ENCODE measurements at regions not wholly inside any gene's neighbourhood (a gene's known extent, or its start where the extent isn't known, plus 50 kb on each side); places are given as distances from the start of the nearest gene placed in this dataset.

DNA sequence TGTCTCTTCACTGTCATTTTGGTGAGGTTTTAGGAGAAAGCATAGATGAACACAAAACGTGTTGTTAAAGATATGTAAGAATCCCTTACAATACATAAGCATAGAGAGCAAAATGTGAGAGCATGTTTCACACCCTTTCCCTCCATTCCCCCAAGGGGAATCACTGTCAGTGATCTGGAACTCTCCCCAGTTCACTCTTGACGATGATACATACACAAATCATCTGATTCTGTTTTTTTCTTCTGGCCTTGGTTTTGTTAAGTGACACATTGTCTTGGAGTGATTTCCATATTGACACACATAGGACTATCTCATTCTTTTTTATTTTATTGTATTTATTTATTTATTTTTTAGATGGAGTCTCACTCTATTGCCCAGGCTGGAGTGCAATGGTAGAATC, 53.7 kb upstream of the TANC1 start:
- WGBS: 82% methylated on average over 2 of the region's 2 CpGs
- H3K4me1 ChIP-seq (replicated peaks): no peaks in the 10 kb centered on the region
- H3K27me3 ChIP-seq (replicated peaks; ENCODE audit: insufficient read depth): no peaks in the 10 kb centered on the region
- DNase-seq (ENCODE audit: low spot score): no peak
- intact Hi-C loops (cut with DNase I): no loop called here
- no peak overlapping the region for H3K4me3 ChIP-seq
- H3K9me3 ChIP-seq: no peaks in the 10 kb centered on the region
- H3K36me3 ChIP-seq: no peaks in the 10 kb centered on the region
- no peak overlapping the region for H3K27ac ChIP-seq
- TF ChIP-seq POLR2A (IDR thresholded peaks at IDR 0.05): no peak
- no peak for TF ChIP-seq POLR2AphosphoS5 (IDR thresholded peaks at IDR 0.05)
- TF ChIP-seq, protein P1, sequence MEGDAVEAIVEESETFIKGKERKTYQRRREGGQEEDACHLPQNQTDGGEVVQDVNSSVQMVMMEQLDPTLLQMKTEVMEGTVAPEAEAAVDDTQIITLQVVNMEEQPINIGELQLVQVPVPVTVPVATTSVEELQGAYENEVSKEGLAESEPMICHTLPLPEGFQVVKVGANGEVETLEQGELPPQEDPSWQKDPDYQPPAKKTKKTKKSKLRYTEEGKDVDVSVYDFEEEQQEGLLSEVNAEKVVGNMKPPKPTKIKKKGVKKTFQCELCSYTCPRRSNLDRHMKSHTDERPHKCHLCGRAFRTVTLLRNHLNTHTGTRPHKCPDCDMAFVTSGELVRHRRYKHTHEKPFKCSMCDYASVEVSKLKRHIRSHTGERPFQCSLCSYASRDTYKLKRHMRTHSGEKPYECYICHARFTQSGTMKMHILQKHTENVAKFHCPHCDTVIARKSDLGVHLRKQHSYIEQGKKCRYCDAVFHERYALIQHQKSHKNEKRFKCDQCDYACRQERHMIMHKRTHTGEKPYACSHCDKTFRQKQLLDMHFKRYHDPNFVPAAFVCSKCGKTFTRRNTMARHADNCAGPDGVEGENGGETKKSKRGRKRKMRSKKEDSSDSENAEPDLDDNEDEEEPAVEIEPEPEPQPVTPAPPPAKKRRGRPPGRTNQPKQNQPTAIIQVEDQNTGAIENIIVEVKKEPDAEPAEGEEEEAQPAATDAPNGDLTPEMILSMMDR (IDR thresholded peaks at IDR 0.05): no peak

DNA sequence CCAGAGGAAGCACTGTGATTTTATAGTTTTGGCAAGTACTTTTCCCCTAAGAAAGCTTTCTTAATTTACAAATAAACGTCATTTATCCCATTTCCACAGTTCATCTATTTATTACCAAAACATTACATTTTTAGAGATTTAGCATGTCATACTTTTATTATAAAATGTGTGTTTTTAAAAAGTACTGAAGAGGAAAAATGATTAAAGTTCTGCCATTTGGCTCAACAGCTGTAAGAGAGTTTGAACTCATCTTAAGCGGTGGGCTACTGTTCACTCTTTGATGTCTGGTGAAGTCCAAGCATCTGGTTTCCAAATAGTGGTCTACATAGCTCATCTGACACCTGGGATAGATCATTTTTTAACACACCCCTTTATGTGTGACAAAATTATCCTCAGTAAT, 51.3 kb upstream of the TANC1 start:
- Histone ChIP-seq H3K4me3 (no peak overlapping the region), H3K9me3 (no peaks in the 10 kb centered on the region), H3K4me1 (replicated peaks) (no peaks in the 10 kb centered on the region), H3K36me3 (no peaks in the 10 kb centered on the region), H3K27me3 (replicated peaks; ENCODE audit: insufficient read depth) (no peaks in the 10 kb centered on the region), H3K27ac (no peak overlapping the region)
- TF ChIP-seq POLR2A (IDR thresholded peaks at IDR 0.05) (no peak), POLR2AphosphoS5 (IDR thresholded peaks at IDR 0.05) (no peak)
- TF ChIP-seq, protein P1 (IDR thresholded peaks at IDR 0.05): no peak
- no peak for DNase-seq (ENCODE audit: low spot score)
- intact Hi-C loops (cut with DNase I): no loop called here
- 25% methylated on average over 2 of the region's 2 CpGs for WGBS

DNA sequence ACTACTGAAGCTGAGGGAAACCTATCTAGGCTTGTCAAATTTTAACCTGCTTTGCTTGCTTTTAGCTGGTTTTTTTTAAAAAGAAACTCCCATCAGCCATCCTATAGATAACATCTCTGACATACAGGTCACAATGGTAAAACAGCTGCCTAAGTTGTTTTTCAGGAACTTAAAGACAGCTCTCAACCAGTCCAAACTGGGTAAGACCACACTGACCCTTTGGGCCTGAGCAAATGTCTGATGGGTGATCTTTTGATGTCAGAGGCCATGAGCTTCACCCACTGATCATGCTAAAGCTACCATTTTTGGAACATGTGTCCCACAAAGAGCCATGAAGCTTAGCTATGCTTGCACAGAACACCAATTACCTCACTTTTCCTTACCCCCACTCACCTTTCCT, 50.0 kb upstream of the TANC1 start:
- TF ChIP-seq POLR2AphosphoS5 (IDR thresholded peaks at IDR 0.05) (no peak), POLR2A (IDR thresholded peaks at IDR 0.05) (no peak)
- TF ChIP-seq, protein P1 (IDR thresholded peaks at IDR 0.05): no peak
- intact Hi-C loops (cut with DNase I): no loop called here
- no peaks in the 10 kb centered on the region for H3K9me3 ChIP-seq

More for the DNA sequence above, 50.0 kb upstream of the TANC1 start:
- H3K36me3 ChIP-seq: no peaks in the 10 kb centered on the region
- DNase-seq (ENCODE audit: low spot score): no peak
- H3K27me3 ChIP-seq (replicated peaks; ENCODE audit: insufficient read depth): no peaks in the 10 kb centered on the region
- no peak overlapping the region for H3K4me3 ChIP-seq
- no peaks in the 10 kb centered on the region for H3K4me1 ChIP-seq (replicated peaks)
- H3K27ac ChIP-seq: no peak overlapping the region
